HEK293 (cell line): ENCODE measurements at regions not wholly inside any gene's neighbourhood (a gene's known extent, or its start where the extent isn't known, plus 50 kb on each side); places are given as distances from the start of the nearest gene placed in this dataset.

Experiments
- CTCF ChIA-PET: fragments of 350-600 bp; formaldehyde crosslinking; extraction: SDS; loops from one replicate; lab custom pipeline; 2021; ENCODE audit warnings: antibody characterized with exemption; lab: Yijun Ruan, JAX
- POLR2A ChIA-PET: fragments of 300-600 bp; formaldehyde crosslinking; extraction: SDS; loops from one replicate; lab custom pipeline; 2020; ENCODE audit warnings: antibody characterized with exemption, inconsistent platforms; lab: Yijun Ruan, JAX
- H3K27ac ChIP-seq: fragments of 200-500 bp; sonication (Bioruptor generic); 2 replicates; pipeline ENCODE4 v1.5.1; 2014; ENCODE audit warnings: low read depth, low read length, control low read depth, inconsistent platforms; ENCODE audit errors: extremely low read depth
- H3K36me3 ChIP-seq, 2 experiments: fragments of 200-500 bp in 1 of 2; sonication (Bioruptor generic) in 1 of 2; 1 replicate in 1 of 2; 2 replicates in 1 of 2; pipeline ENCODE4 v1.5.1; 2014 to 2017; ENCODE audit warnings: inconsistent platforms in 2 of 2, low read length in 2 of 2; ENCODE audit not compliant: control insufficient read depth in 2 of 2, insufficient read depth in 1 of 2
- H3K4me1 ChIP-seq: fragments of 200-500 bp; sonication (Bioruptor generic); 2 replicates; pipeline ENCODE4 v1.5.1; 2014; ENCODE audit warnings: mild to moderate bottlenecking, low read length, inconsistent platforms; ENCODE audit not compliant: control insufficient read depth, insufficient read depth
- H3K4me3 ChIP-seq: 2 replicates; pipeline ENCODE4 v1.5.1; 2011; ENCODE audit warnings: low read depth, mild to moderate bottlenecking, control low read depth, low read length, moderate library complexity
- H3K9me3 ChIP-seq: fragments of 200-500 bp; sonication (Bioruptor generic); 2 replicates; pipeline ENCODE4 v1.5.1; 2014; ENCODE audit warnings: low read depth, low read length, inconsistent platforms; ENCODE audit not compliant: control insufficient read depth, insufficient read depth
- BCL11B ChIP-seq: fragments of 450-650 bp; formaldehyde crosslinking; IDR thresholded peaks from 2 replicates; pipeline ENCODE4 v1.5.1; 2016; ENCODE audit warnings: low read depth, missing biosample characterization, missing genetic modification characterization
- GFI1B ChIP-seq: fragments of 450-650 bp; formaldehyde crosslinking; IDR thresholded peaks from 2 replicates; pipeline ENCODE4 v1.5.1; 2016; ENCODE audit warnings: missing biosample characterization, missing genetic modification characterization
- KLF8 ChIP-seq: fragments of 450-650 bp; formaldehyde crosslinking; IDR thresholded peaks from 2 replicates; pipeline ENCODE4 v1.5.1; 2016; ENCODE audit warnings: missing biosample characterization, missing genetic modification characterization
- OSR2 ChIP-seq: fragments of 450-650 bp; formaldehyde crosslinking; IDR thresholded peaks from 2 replicates; pipeline ENCODE4 v1.5.1; 2016; ENCODE audit warnings: missing biosample characterization, missing genetic modification characterization
- PRDM1 ChIP-seq: fragments of 450-650 bp; formaldehyde crosslinking; IDR thresholded peaks from 2 replicates; pipeline ENCODE4; 2016; ENCODE audit warnings: missing biosample characterization, missing genetic modification characterization
- RBAK ChIP-seq: fragments of 450-650 bp; formaldehyde crosslinking; IDR thresholded peaks from 2 replicates; pipeline ENCODE4 v1.5.1; 2016; ENCODE audit warnings: missing biosample characterization, missing genetic modification characterization
- YY1 ChIP-seq: fragments of 450-650 bp; formaldehyde crosslinking; IDR thresholded peaks from 2 replicates; pipeline ENCODE4 v1.5.1; 2018; ENCODE audit warnings: missing biosample characterization, missing genetic modification characterization
- ZBTB8A ChIP-seq: fragments of 450-650 bp; formaldehyde crosslinking; IDR thresholded peaks from 2 replicates; pipeline ENCODE4 v1.5.1; 2016; ENCODE audit warnings: missing biosample characterization, missing genetic modification characterization
- ZFP41 ChIP-seq: fragments of 450-650 bp; formaldehyde crosslinking; IDR thresholded peaks from 2 replicates; pipeline ENCODE4 v1.5.1; 2016; ENCODE audit warnings: missing biosample characterization, missing genetic modification characterization, borderline replicate concordance
- ZNF174 ChIP-seq: fragments of 450-650 bp; formaldehyde crosslinking; IDR thresholded peaks from 2 replicates; pipeline ENCODE4 v1.5.0; 2017; ENCODE audit warnings: missing biosample characterization, mild to moderate bottlenecking, missing genetic modification characterization
- ZNF530 ChIP-seq: fragments of 450-650 bp; formaldehyde crosslinking; IDR thresholded peaks from 2 replicates; pipeline ENCODE4 v1.5.1; 2016; ENCODE audit warnings: low read depth, missing biosample characterization, missing genetic modification characterization
- ZNF558 ChIP-seq: fragments of 450-650 bp; formaldehyde crosslinking; IDR thresholded peaks from 2 replicates; pipeline ENCODE4 v1.5.1; 2016; ENCODE audit warnings: missing biosample characterization, missing genetic modification characterization
- ZNF621 ChIP-seq: fragments of 450-650 bp; formaldehyde crosslinking; IDR thresholded peaks from 2 replicates; pipeline ENCODE4 v1.5.1; 2017; ENCODE audit warnings: missing biosample characterization, missing genetic modification characterization
- ZNF654 ChIP-seq: fragments of 450-650 bp; formaldehyde crosslinking; IDR thresholded peaks from 2 replicates; pipeline ENCODE4 v1.5.1; 2016; ENCODE audit warnings: low read depth, missing biosample characterization, missing genetic modification characterization
- ZNF776 ChIP-seq: fragments of 450-650 bp; formaldehyde crosslinking; IDR thresholded peaks from 2 replicates; pipeline ENCODE4 v1.5.0; 2017; ENCODE audit warnings: missing biosample characterization, missing genetic modification characterization, borderline replicate concordance
- ZSCAN30 ChIP-seq: fragments of 450-650 bp; IDR thresholded peaks from 2 replicates; pipeline ENCODE4 v1.5.1; 2018; ENCODE audit warnings: missing biosample characterization, mild to moderate bottlenecking, missing genetic modification characterization, moderate library complexity
- TF ChIP-seq, protein P1 (sequence below): fragments of 450-650 bp; formaldehyde crosslinking; IDR thresholded peaks from 2 replicates; pipeline ENCODE4 v1.5.1; 2016; ENCODE audit warnings: missing biosample characterization, missing genetic modification characterization
- TF ChIP-seq, protein P2 (sequence below): fragments of 450-650 bp; formaldehyde crosslinking; IDR thresholded peaks from 2 replicates; pipeline ENCODE4 v1.5.1; 2016; ENCODE audit warnings: missing biosample characterization, missing genetic modification characterization
- TF ChIP-seq, protein P3 (sequence below): fragments of 450-650 bp; formaldehyde crosslinking; IDR thresholded peaks from 2 replicates; pipeline ENCODE4 v1.5.0; 2017; ENCODE audit warnings: missing biosample characterization, missing genetic modification characterization, borderline replicate concordance

DNA sequence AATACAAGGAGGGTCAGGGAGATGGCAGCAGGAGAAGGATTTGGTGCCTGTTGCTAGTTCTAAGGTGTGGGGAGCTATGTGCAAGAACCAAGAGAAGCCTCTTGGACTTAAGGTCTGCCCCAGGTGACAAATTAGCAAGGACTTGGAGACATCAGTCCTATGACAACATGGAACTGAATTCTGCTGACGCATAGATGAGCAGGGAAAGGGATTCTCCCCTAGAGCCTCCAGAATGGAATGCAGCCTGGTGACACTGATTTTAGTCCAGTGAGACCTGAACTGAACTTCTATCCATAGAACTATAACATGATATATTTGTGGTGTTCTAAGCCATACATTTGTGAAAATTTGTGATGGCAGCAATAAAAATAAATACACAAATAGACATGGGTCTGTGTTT lies 215.6 kb downstream of the ESM1 start (continued):
- TF ChIP-seq, protein P1, sequence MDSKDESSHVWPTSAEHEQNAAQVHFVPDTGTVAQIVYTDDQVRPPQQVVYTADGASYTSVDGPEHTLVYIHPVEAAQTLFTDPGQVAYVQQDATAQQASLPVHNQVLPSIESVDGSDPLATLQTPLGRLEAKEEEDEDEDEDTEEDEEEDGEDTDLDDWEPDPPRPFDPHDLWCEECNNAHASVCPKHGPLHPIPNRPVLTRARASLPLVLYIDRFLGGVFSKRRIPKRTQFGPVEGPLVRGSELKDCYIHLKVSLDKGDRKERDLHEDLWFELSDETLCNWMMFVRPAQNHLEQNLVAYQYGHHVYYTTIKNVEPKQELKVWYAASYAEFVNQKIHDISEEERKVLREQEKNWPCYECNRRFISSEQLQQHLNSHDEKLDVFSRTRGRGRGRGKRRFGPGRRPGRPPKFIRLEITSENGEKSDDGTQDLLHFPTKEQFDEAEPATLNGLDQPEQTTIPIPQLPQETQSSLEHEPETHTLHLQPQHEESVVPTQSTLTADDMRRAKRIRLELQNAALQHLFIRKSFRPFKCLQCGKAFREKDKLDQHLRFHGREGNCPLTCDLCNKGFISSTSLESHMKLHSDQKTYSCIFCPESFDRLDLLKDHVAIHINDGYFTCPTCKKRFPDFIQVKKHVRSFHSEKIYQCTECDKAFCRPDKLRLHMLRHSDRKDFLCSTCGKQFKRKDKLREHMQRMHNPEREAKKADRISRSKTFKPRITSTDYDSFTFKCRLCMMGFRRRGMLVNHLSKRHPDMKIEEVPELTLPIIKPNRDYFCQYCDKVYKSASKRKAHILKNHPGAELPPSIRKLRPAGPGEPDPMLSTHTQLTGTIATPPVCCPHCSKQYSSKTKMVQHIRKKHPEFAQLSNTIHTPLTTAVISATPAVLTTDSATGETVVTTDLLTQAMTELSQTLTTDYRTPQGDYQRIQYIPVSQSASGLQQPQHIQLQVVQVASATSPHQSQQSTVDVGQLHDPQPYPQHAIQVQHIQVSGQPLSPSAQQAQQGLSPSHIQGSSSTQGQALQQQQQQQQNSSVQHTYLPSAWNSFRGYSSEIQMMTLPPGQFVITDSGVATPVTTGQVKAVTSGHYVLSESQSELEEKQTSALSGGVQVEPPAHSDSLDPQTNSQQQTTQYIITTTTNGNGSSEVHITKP (tag by site-specific recombination) = no peak
- TF ChIP-seq, protein P2, sequence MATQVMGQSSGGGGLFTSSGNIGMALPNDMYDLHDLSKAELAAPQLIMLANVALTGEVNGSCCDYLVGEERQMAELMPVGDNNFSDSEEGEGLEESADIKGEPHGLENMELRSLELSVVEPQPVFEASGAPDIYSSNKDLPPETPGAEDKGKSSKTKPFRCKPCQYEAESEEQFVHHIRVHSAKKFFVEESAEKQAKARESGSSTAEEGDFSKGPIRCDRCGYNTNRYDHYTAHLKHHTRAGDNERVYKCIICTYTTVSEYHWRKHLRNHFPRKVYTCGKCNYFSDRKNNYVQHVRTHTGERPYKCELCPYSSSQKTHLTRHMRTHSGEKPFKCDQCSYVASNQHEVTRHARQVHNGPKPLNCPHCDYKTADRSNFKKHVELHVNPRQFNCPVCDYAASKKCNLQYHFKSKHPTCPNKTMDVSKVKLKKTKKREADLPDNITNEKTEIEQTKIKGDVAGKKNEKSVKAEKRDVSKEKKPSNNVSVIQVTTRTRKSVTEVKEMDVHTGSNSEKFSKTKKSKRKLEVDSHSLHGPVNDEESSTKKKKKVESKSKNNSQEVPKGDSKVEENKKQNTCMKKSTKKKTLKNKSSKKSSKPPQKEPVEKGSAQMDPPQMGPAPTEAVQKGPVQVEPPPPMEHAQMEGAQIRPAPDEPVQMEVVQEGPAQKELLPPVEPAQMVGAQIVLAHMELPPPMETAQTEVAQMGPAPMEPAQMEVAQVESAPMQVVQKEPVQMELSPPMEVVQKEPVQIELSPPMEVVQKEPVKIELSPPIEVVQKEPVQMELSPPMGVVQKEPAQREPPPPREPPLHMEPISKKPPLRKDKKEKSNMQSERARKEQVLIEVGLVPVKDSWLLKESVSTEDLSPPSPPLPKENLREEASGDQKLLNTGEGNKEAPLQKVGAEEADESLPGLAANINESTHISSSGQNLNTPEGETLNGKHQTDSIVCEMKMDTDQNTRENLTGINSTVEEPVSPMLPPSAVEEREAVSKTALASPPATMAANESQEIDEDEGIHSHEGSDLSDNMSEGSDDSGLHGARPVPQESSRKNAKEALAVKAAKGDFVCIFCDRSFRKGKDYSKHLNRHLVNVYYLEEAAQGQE (tag by site-specific recombination) = no peak
- no peak for TF ChIP-seq YY1 (tag by site-specific recombination)

GRCh38 chr5:54769072-54769471 lies 216.3 kb downstream of the ESM1 start:
- no peak overlapping the region for H3K4me3 ChIP-seq
- H3K9me3 ChIP-seq = no peaks in the 10 kb centered on the region
- CTCF ChIA-PET = interaction anchor here (0.8 to 1.7 kb wide), 4 partner anchors 26 to 252 kb away, joined by 3 to 5 read pairs (median 3); no protein-coding TSS in a partner anchor
- POLR2A ChIA-PET = no interaction called here
- H3K27ac ChIP-seq = no peak overlapping the region
- TF ChIP-seq ZBTB8A (tag by site-specific recombination) (no peak), ZSCAN30 (no peak), KLF8 (no peak), PRDM1 (no peak), GFI1B (no peak), ZNF776 (tag by site-specific recombination) (no peak), ZNF174 (tag by site-specific recombination) (no peak), ZNF621 (tag by site-specific recombination) (no peak)
- no peaks in the 10 kb centered on the region for H3K36me3 ChIP-seq
- H3K4me1 ChIP-seq = no peaks in the 10 kb centered on the region

- ChIA-PET CTCF (interaction anchor here (0.6 to 0.9 kb wide), 4 partner anchors 10 to 243 kb away, joined by 3 to 7 read pairs (median 4); no protein-coding TSS in a partner anchor), POLR2A (no interaction called here)
- no peaks in the 10 kb centered on the region for H3K9me3 ChIP-seq
- H3K36me3 ChIP-seq = no peaks in the 10 kb centered on the region
- no peaks in the 10 kb centered on the region for H3K4me1 ChIP-seq
- no peak overlapping the region for H3K27ac ChIP-seq
- H3K4me3 ChIP-seq = no peak overlapping the region
- TF ChIP-seq ZNF558 (tag by site-specific recombination) (no peak), ZFP41 (tag by site-specific recombination) (no peak), ZNF654 (tag by site-specific recombination) (no peak), BCL11B (no peak), RBAK (no peak), ZNF530 (tag by site-specific recombination) (no peak), OSR2 (tag by site-specific recombination) (no peak)
- TF ChIP-seq, protein P2 (tag by site-specific recombination) = no peak
- TF ChIP-seq, protein P3, sequence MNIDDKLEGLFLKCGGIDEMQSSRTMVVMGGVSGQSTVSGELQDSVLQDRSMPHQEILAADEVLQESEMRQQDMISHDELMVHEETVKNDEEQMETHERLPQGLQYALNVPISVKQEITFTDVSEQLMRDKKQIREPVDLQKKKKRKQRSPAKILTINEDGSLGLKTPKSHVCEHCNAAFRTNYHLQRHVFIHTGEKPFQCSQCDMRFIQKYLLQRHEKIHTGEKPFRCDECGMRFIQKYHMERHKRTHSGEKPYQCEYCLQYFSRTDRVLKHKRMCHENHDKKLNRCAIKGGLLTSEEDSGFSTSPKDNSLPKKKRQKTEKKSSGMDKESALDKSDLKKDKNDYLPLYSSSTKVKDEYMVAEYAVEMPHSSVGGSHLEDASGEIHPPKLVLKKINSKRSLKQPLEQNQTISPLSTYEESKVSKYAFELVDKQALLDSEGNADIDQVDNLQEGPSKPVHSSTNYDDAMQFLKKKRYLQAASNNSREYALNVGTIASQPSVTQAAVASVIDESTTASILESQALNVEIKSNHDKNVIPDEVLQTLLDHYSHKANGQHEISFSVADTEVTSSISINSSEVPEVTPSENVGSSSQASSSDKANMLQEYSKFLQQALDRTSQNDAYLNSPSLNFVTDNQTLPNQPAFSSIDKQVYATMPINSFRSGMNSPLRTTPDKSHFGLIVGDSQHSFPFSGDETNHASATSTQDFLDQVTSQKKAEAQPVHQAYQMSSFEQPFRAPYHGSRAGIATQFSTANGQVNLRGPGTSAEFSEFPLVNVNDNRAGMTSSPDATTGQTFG (tag by site-specific recombination) = no peak
These were observed 218.6 kb downstream of the ESM1 start for GRCh38 chr5:54766748-54767147.
